A204.1 (cell line): ENCODE measurements at regions not wholly inside any gene's neighbourhood (a gene's known extent, or its start where the extent isn't known, plus 50 kb on each side); places are given as distances from the start of the nearest gene placed in this dataset.
"Not testable (repeated sequence)": the region's sequence is repeated elsewhere in the genome, so short reads cannot be mapped to it uniquely, and the experiment has no call there.

Experiments
- FAIRE-seq: peaks from 2 replicates; lab custom pipeline; 2012; peaks lifted over from hg19 to GRCh38; lab: Jason Lieb, UNC

GRCh38 chr11:28799316-28799715 lies 691.1 kb downstream of the METTL15 start:
- no peak for FAIRE-seq

- no peak for FAIRE-seq
These were observed 690.1 kb downstream of the METTL15 start for GRCh38 chr11:28798286-28798685.

GRCh38 chr11:28797536-28797935 lies 689.3 kb downstream of the METTL15 start:
- no peak for FAIRE-seq

- no peak for FAIRE-seq
These were observed 686.2 kb downstream of the METTL15 start for GRCh38 chr11:28794405-28794804.

GRCh38 chr11:28793282-28793738 lies 685.1 kb downstream of the METTL15 start:
- no peak for FAIRE-seq

- no peak for FAIRE-seq
These were observed 684.7 kb downstream of the METTL15 start for GRCh38 chr11:28792856-28793255.

- not testable (repeated sequence) for FAIRE-seq
These were observed 679.7 kb downstream of the METTL15 start for GRCh38 chr11:28787897-28788296.

- no peak for FAIRE-seq
These were observed 668.9 kb downstream of the METTL15 start for GRCh38 chr11:28777126-28777525.

GRCh38 chr11:28773606-28774005 lies 665.4 kb downstream of the METTL15 start:
- no peak for FAIRE-seq

- no peak for FAIRE-seq
These were observed 662.6 kb downstream of the METTL15 start for GRCh38 chr11:28770806-28771205.

GRCh38 chr11:28767574-28767973 lies 659.4 kb downstream of the METTL15 start:
- FAIRE-seq, result no peak

- no peak for FAIRE-seq
These were observed 655.7 kb downstream of the METTL15 start for GRCh38 chr11:28763876-28764275.

- FAIRE-seq, result no peak
These were observed 655.0 kb downstream of the METTL15 start for GRCh38 chr11:28763151-28763550.

GRCh38 chr11:28760676-28761390 lies 652.6 kb downstream of the METTL15 start:
- FAIRE-seq, result no peak

GRCh38 chr11:28759311-28759710 lies 651.1 kb downstream of the METTL15 start:
- FAIRE-seq, result no peak

- no peak for FAIRE-seq
These were observed 649.7 kb downstream of the METTL15 start for GRCh38 chr11:28757725-28758515.

- no peak for FAIRE-seq
These were observed 648.8 kb downstream of the METTL15 start for GRCh38 chr11:28756977-28757376.

GRCh38 chr11:28743061-28743550 lies 634.9 kb downstream of the METTL15 start:
- no peak for FAIRE-seq

- no peak for FAIRE-seq
These were observed 631.5 kb downstream of the METTL15 start for GRCh38 chr11:28739489-28740280.

- no peak for FAIRE-seq
These were observed 630.4 kb downstream of the METTL15 start for GRCh38 chr11:28738549-28738948.

- FAIRE-seq, result no peak
These were observed 628.1 kb downstream of the METTL15 start for GRCh38 chr11:28736256-28736655.

- no peak for FAIRE-seq
These were observed 627.3 kb downstream of the METTL15 start for GRCh38 chr11:28735511-28735910.

GRCh38 chr11:28730889-28731288 lies 622.7 kb downstream of the METTL15 start:
- no peak for FAIRE-seq
